ENCODE measurements at regions not wholly inside any gene's neighbourhood (a gene's known extent, or its start where the extent isn't known, plus 50 kb on each side); places are given as distances from the start of the nearest gene placed in this dataset.
"Not testable (repeated sequence)": the region's sequence is repeated elsewhere in the genome, so short reads cannot be mapped to it uniquely, and the experiment has no call there.

GRCh38 chr1:121048769-121049443, 135.2 kb downstream of the FAM72B start:
- H3K9me3 ChIP-seq, H3K4me1 ChIP-seq: not testable (repeated sequence)

DNA sequence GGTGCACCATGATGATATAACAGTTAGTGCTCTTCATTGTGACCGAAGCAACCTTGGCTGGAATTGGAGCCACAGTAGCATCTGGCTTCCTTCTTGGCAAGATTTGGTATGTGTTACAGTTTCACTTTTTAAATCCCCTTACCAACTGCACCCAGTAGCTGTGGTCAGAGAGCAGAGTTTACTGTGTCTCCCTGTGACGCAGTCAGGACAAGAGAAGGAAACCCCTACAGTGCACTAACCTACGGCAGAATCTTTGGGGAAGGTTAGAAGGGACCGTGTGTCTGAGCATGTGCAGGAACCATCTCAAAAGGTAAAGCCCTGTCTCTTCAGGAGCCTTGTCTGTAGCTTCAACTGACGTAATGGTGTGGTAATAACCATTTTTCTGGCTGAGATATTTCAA, 134.0 kb downstream of the FAM72B start:
- H3K9me3 ChIP-seq; DNase-seq; H3K27me3 ChIP-seq; H3K4me1 ChIP-seq; H3K4me3 ChIP-seq (ENCODE audit: low read depth, low read length); H3K36me3 ChIP-seq: not testable (repeated sequence)

More at GRCh38 chr1:121048769-121049443, 135.2 kb downstream of the FAM72B start:
- not testable (repeated sequence) for H3K36me3 ChIP-seq; DNase-seq; H3K4me3 ChIP-seq (ENCODE audit: low read depth, low read length); H3K27me3 ChIP-seq

GRCh38 chr1:121051161-121051790, 132.9 kb downstream of the FAM72B start:
- not testable (repeated sequence) for H3K27me3 ChIP-seq; H3K36me3 ChIP-seq; H3K9me3 ChIP-seq; H3K4me3 ChIP-seq (ENCODE audit: low read depth, low read length); DNase-seq; H3K4me1 ChIP-seq

- H3K4me3 ChIP-seq (ENCODE audit: low read depth, low read length); H3K4me1 ChIP-seq; H3K9me3 ChIP-seq; DNase-seq; H3K36me3 ChIP-seq; H3K27me3 ChIP-seq: not testable (repeated sequence)
These were observed 132.0 kb downstream of the FAM72B start for GRCh38 chr1:121052081-121052660.

- not testable (repeated sequence) for H3K4me3 ChIP-seq (ENCODE audit: low read depth, low read length); H3K36me3 ChIP-seq; H3K27me3 ChIP-seq; DNase-seq; H3K4me1 ChIP-seq; H3K9me3 ChIP-seq
These were observed 129.2 kb downstream of the FAM72B start for GRCh38 chr1:121054928-121055327.

- not testable (repeated sequence) for H3K27me3 ChIP-seq; H3K4me1 ChIP-seq; H3K36me3 ChIP-seq; DNase-seq; H3K4me3 ChIP-seq (ENCODE audit: low read depth, low read length); H3K9me3 ChIP-seq
These were observed 117.2 kb downstream of the FAM72B start for GRCh38 chr1:121066925-121067324.

- not testable (repeated sequence) for H3K9me3 ChIP-seq, H3K4me1 ChIP-seq
These were observed 115.2 kb downstream of the FAM72B start for GRCh38 chr1:121068738-121069499.

GRCh38 chr1:121073852-121074251, 110.3 kb downstream of the FAM72B start:
- H3K27me3 ChIP-seq; H3K36me3 ChIP-seq; H3K4me1 ChIP-seq; H3K9me3 ChIP-seq; DNase-seq; H3K4me3 ChIP-seq (ENCODE audit: low read depth, low read length): not testable (repeated sequence)

More at GRCh38 chr1:121068738-121069499, 115.2 kb downstream of the FAM72B start:
- DNase-seq; H3K27me3 ChIP-seq; H3K4me3 ChIP-seq (ENCODE audit: low read depth, low read length); H3K36me3 ChIP-seq: not testable (repeated sequence)

GRCh38 chr1:121075254-121075805, 108.8 kb downstream of the FAM72B start:
- not testable (repeated sequence) for DNase-seq, H3K4me1 ChIP-seq

GRCh38 chr1:121076674-121077073, 107.5 kb downstream of the FAM72B start:
- H3K4me1 ChIP-seq; DNase-seq; H3K36me3 ChIP-seq; H3K27me3 ChIP-seq; H3K4me3 ChIP-seq (ENCODE audit: low read depth, low read length); H3K9me3 ChIP-seq: not testable (repeated sequence)

More at GRCh38 chr1:121075254-121075805, 108.8 kb downstream of the FAM72B start:
- not testable (repeated sequence) for H3K9me3 ChIP-seq; H3K27me3 ChIP-seq; H3K4me3 ChIP-seq (ENCODE audit: low read depth, low read length); H3K36me3 ChIP-seq

GRCh38 chr1:121079655-121080054, 104.5 kb downstream of the FAM72B start:
- H3K4me3 ChIP-seq (ENCODE audit: low read depth, low read length); DNase-seq; H3K36me3 ChIP-seq; H3K4me1 ChIP-seq; H3K27me3 ChIP-seq; H3K9me3 ChIP-seq: not testable (repeated sequence)

GRCh38 chr1:121080197-121080903, 103.8 kb downstream of the FAM72B start:
- DNase-seq; H3K9me3 ChIP-seq; H3K4me3 ChIP-seq (ENCODE audit: low read depth, low read length); H3K36me3 ChIP-seq; H3K4me1 ChIP-seq; H3K27me3 ChIP-seq: not testable (repeated sequence)

- not testable (repeated sequence) for H3K27me3 ChIP-seq; DNase-seq; H3K4me1 ChIP-seq; H3K36me3 ChIP-seq; H3K4me3 ChIP-seq (ENCODE audit: low read depth, low read length); H3K9me3 ChIP-seq
These were observed 103.3 kb downstream of the FAM72B start for GRCh38 chr1:121080904-121081264.

DNA sequence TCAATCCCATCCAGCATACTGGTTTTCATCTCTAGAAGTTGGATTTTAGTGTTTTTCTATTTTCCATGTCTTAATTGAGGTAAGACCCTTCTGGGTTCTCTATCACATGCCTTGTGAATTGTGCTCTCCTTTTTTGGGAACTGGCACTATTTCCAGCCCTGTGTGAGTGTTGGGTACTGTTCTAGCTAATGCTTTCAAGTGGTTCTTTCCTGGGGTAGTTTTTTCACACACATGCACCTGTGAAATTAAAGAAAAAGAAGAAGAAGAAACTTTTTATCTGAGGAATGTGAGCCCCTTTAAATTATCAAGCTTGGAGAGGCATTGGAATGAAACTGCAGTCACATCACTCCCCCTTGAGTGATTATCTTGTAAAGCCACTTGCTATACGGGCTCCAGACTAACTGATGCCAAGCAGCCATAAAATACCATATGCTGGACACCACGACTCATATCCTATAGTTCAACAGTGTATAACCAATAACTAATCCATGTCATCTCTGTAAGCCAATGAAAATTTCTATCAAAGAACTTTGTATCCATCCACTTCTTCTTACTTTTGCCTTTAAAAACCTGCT, 102.4 kb downstream of the FAM72B start:
- H3K36me3 ChIP-seq; DNase-seq; H3K27me3 ChIP-seq; H3K4me3 ChIP-seq (ENCODE audit: low read depth, low read length); H3K4me1 ChIP-seq; H3K9me3 ChIP-seq: not testable (repeated sequence)

DNA sequence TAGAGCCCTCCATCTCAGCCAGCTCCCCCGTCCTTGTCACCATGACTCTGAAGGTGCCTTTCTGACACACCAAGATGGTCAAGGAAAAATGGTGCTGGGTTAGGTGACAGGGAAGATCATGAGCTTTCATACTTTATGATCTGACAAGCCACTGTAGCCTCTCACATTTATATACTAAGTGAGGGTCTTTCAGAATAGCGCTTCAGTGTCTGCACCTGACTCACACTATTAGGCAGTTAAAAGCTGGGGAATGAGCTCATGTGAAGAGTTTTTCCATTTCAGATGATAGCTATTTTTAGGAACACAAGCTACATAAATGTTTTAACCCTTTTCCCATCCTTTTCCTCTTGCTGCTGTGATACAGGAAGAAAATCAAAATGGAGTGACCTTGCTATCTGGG, 101.1 kb downstream of the FAM72B start:
- H3K36me3 ChIP-seq; H3K4me1 ChIP-seq; H3K27me3 ChIP-seq; DNase-seq; H3K9me3 ChIP-seq; H3K4me3 ChIP-seq (ENCODE audit: low read depth, low read length): not testable (repeated sequence)

Measured in BE2C (cell line).